ENCODE measurements at regions not wholly inside any gene's neighbourhood (a gene's known extent, or its start where the extent isn't known, plus 50 kb on each side); places are given as distances from the start of the nearest gene placed in this dataset.

GRCh38 chr3:95280711-95281352, 1218.0 kb downstream of the NSUN3 start:
- TF ChIP-seq POLR2A (IDR thresholded peaks at IDR 0.05) (no peak), POLR2AphosphoS5 (IDR thresholded peaks at IDR 0.05) (no peak), EP300 (IDR thresholded peaks at IDR 0.05; ENCODE audit: low read depth) (no peak)
- TF ChIP-seq, protein P1, sequence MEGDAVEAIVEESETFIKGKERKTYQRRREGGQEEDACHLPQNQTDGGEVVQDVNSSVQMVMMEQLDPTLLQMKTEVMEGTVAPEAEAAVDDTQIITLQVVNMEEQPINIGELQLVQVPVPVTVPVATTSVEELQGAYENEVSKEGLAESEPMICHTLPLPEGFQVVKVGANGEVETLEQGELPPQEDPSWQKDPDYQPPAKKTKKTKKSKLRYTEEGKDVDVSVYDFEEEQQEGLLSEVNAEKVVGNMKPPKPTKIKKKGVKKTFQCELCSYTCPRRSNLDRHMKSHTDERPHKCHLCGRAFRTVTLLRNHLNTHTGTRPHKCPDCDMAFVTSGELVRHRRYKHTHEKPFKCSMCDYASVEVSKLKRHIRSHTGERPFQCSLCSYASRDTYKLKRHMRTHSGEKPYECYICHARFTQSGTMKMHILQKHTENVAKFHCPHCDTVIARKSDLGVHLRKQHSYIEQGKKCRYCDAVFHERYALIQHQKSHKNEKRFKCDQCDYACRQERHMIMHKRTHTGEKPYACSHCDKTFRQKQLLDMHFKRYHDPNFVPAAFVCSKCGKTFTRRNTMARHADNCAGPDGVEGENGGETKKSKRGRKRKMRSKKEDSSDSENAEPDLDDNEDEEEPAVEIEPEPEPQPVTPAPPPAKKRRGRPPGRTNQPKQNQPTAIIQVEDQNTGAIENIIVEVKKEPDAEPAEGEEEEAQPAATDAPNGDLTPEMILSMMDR (IDR thresholded peaks at IDR 0.05) = no peak

Measured in transverse colon (tissue), 4 donors.